NB4 (cell line): ENCODE measurements at regions not wholly inside any gene's neighbourhood (a gene's known extent, or its start where the extent isn't known, plus 50 kb on each side); places are given as distances from the start of the nearest gene placed in this dataset.

ENCODE experiments used
- DNase-seq: peaks from one replicate; pipeline ENCODE4 v3.0.0; 2010; ENCODE audit warnings: low read depth
- H3K4me3 ChIP-seq: one replicate; pipeline ENCODE4 v1.5.1; 2011; ENCODE audit warnings: mild to moderate bottlenecking, low read depth, low read length, moderate library complexity
- CTCF ChIP-seq: IDR thresholded peaks from one replicate; pipeline ENCODE4 v1.5.1; 2012; ENCODE audit warnings: low read depth, low read length
- MAX ChIP-seq: IDR thresholded peaks from 2 replicates; pipeline ENCODE4 v1.6.1; 2011; ENCODE audit warnings: low read depth, low read length
- MYC ChIP-seq: IDR thresholded peaks from 2 replicates; pipeline ENCODE4 v1.6.1; 2011; ENCODE audit warnings: low read depth, low read length
- POLR2A ChIP-seq: IDR thresholded peaks from 2 replicates; pipeline ENCODE4 v1.6.1; 2011; ENCODE audit warnings: mild to moderate bottlenecking; ENCODE audit not compliant: insufficient read length; ENCODE audit errors: extremely low read depth

- TF ChIP-seq MYC (no peak), MAX (no peak), CTCF (no peak), POLR2A (no peak)
- DNase-seq = no peak
- no peak overlapping the region for H3K4me3 ChIP-seq
Measured at GRCh38 chr2:53536583-53537361, 230.8 kb upstream of the CHAC2 start.

- no peak for DNase-seq
- no peak overlapping the region for H3K4me3 ChIP-seq
- TF ChIP-seq MYC = no peak
- TF ChIP-seq CTCF = no peak
- TF ChIP-seq MAX = no peak
- TF ChIP-seq POLR2A = no peak
Measured at GRCh38 chr2:53535234-53535840, 232.3 kb upstream of the CHAC2 start.

GRCh38 chr2:53530126-53530525 lies 237.5 kb upstream of the CHAC2 start:
- no peak overlapping the region for H3K4me3 ChIP-seq
- no peak for DNase-seq
- TF ChIP-seq POLR2A (no peak), CTCF (no peak), MAX (no peak), MYC (no peak)

- DNase-seq = no peak
- TF ChIP-seq CTCF = no peak
- TF ChIP-seq POLR2A = no peak
- TF ChIP-seq MYC = no peak
- no peak for TF ChIP-seq MAX
Measured at GRCh38 chr2:53527056-53527455, 240.5 kb upstream of the CHAC2 start.

GRCh38 chr2:53519918-53520841 lies 247.4 kb upstream of the CHAC2 start:
- H3K4me3 ChIP-seq = no peak overlapping the region
- TF ChIP-seq POLR2A (no peak), MYC (no peak), MAX (no peak), CTCF (no peak)
- DNase-seq = no peak

More at GRCh38 chr2:53527056-53527455, 240.5 kb upstream of the CHAC2 start:
- H3K4me3 ChIP-seq = no peak overlapping the region
